ENCODE measurements at regions not wholly inside any gene's neighbourhood (a gene's known extent, or its start where the extent isn't known, plus 50 kb on each side); places are given as distances from the start of the nearest gene placed in this dataset.
A peak's percentile ranks its signal among the peaks of the same experiment; 100 is the strongest.

DNA sequence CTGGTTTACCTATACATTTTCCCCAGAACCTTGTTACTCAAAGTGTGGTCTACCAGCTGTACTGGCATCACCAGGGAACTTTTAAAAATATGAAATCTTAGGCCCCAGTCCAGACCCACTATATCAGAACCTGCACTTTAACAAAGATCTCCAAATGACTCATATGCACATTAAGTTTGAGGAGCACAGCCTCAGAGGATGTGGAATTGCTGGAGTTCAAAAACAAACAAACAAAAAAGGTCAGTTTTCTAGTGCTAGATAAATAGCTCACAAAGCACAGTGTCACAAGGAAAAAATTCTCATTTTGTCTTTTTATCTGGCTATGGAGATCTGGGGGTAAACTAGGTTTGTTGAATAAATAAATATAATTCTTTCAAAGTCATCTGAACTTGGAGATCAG lies 68.9 kb upstream of the ANKRD55 start (continued):
- no peak for TF ChIP-seq SYNCRIP (IDR thresholded peaks at IDR 0.05; ENCODE audit: insufficient read depth, low read depth, low read length)

DNA sequence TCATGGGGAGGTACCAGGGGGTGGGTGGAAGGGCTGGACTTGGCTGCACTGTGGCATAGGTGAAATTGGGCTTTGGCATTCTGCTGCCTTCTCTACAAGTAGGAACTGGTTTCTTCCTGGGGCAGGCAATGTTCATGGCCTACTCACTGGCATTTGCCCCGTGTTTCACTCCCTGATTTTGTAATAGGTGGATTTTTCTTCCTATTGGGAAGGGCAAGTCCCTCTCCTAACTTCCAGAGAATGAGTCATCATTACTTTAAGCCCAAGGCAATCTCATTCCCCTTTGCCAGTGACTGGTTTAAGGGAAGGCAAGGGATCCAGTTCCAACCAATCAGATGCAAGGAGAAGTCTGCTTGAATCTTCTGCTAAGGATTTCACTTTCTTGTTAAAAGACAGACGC lies 67.9 kb upstream of the ANKRD55 start:
- TF ChIP-seq THAP11 (CRISPR knock-in tag; IDR thresholded peaks at IDR 0.05) (no peak), FOSL2 (CRISPR knock-in tag; IDR thresholded peaks at IDR 0.05) (peak; percentile 35; the same call in 1 of the 2 replicates)
- in situ Hi-C loops (cut with HindIII; ENCODE audit: extremely low pct_ligation_motif_present, low pct_unique_long_range_greater_than_20kb) = no loop called here
- Histone ChIP-seq H3K4me1 (ENCODE audit: insufficient read depth, low read length) (peaks cover 12% of the 10 kb centered on the region), H3K9me3 (ENCODE audit: low read length) (peaks cover 1% of the 10 kb centered on the region; the same call in 1 of the 2 replicates), H3K4me2 (ENCODE audit: low read depth, low read length) (no peak overlapping the region), H3K4me3 (replicated peaks in 1 of 3; ENCODE audit: insufficient read depth in 1 of 3, low read depth in 2 of 3, low read length in 3 of 3) (no peak overlapping the region), H4K20me1 (ENCODE audit: insufficient read depth, low read length) (no peaks in the 10 kb centered on the region), H3K36me3 (replicated peaks in 1 of 2; ENCODE audit: control insufficient read depth in 1 of 2, insufficient read depth in 2 of 2, low read length in 2 of 2) (no peaks in the 10 kb centered on the region), H3K27me3 (ENCODE audit: control insufficient read depth in 1 of 2, insufficient read depth in 2 of 2, low read length in 2 of 2) (no peaks in the 10 kb centered on the region), H3K9ac (ENCODE audit: insufficient read depth, low read depth, low read length) (no peak overlapping the region), H3K79me2 (ENCODE audit: insufficient read depth, low read length) (no peaks in the 10 kb centered on the region), H2AFZ (ENCODE audit: low read length) (no peak overlapping the region), H3K27ac (ENCODE audit: extremely low read length, insufficient read depth, low read length) (no peak overlapping the region)
- DNase-seq (ENCODE audit: low spot score) (no peak), ATAC-seq (no peak), FAIRE-seq (no peak)
- POLR2A ChIA-PET = no interaction called here
- 91% methylated on average over 2 of the region's 2 CpGs for WGBS (ENCODE audit: low lambda C conversion rate)
- no TSS peak for BruUV-seq (replicated peaks)
- intact Hi-C loops (cut with micrococcal nuclease; ENCODE audit: unreplicated experiment) = no loop called here
- CTCF ChIA-PET (ENCODE audit: low intra/inter-chr PET ratio, low total read pairs) = no interaction called here

- 88% methylated on average over 5 of the region's 5 CpGs for WGBS (ENCODE audit: low lambda C conversion rate)
- no peaks in the 10 kb centered on the region for H3K36me3 ChIP-seq (replicated peaks in 1 of 2; ENCODE audit: control insufficient read depth in 1 of 2, insufficient read depth in 2 of 2, low read length in 2 of 2)
- ChIA-PET POLR2A (no interaction called here), CTCF (ENCODE audit: low intra/inter-chr PET ratio, low total read pairs) (no interaction called here)
- H3K4me3 ChIP-seq (replicated peaks in 1 of 3; ENCODE audit: insufficient read depth in 1 of 3, low read depth in 2 of 3, low read length in 3 of 3) = no peak overlapping the region
- intact Hi-C loops (cut with micrococcal nuclease; ENCODE audit: unreplicated experiment) = no loop called here
- H2AFZ ChIP-seq (ENCODE audit: low read length) = no peak overlapping the region
- no TSS peak for BruUV-seq (replicated peaks)
- TF ChIP-seq, protein P1, sequence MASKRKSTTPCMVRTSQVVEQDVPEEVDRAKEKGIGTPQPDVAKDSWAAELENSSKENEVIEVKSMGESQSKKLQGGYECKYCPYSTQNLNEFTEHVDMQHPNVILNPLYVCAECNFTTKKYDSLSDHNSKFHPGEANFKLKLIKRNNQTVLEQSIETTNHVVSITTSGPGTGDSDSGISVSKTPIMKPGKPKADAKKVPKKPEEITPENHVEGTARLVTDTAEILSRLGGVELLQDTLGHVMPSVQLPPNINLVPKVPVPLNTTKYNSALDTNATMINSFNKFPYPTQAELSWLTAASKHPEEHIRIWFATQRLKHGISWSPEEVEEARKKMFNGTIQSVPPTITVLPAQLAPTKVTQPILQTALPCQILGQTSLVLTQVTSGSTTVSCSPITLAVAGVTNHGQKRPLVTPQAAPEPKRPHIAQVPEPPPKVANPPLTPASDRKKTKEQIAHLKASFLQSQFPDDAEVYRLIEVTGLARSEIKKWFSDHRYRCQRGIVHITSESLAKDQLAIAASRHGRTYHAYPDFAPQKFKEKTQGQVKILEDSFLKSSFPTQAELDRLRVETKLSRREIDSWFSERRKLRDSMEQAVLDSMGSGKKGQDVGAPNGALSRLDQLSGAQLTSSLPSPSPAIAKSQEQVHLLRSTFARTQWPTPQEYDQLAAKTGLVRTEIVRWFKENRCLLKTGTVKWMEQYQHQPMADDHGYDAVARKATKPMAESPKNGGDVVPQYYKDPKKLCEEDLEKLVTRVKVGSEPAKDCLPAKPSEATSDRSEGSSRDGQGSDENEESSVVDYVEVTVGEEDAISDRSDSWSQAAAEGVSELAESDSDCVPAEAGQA (IDR thresholded peaks at IDR 0.05; ENCODE audit: low read depth) = no peak
- TF ChIP-seq, protein P1 (CRISPR knock-in tag; IDR thresholded peaks at IDR 0.05; ENCODE audit: borderline replicate concordance) = no peak
- no peak for TF ChIP-seq ZNF282 (IDR thresholded peaks at IDR 0.05; ENCODE audit: partially characterized antibody)
- no peak overlapping the region for H3K9ac ChIP-seq (ENCODE audit: insufficient read depth, low read depth, low read length)
- peaks cover 12% of the 10 kb centered on the region for H3K4me1 ChIP-seq (ENCODE audit: insufficient read depth, low read length)
- H3K9me3 ChIP-seq (ENCODE audit: low read length) = no peaks in the 10 kb centered on the region
- FAIRE-seq (no peak), DNase-seq (ENCODE audit: low spot score) (no peak), ATAC-seq (no peak)
- H3K27me3 ChIP-seq (ENCODE audit: control insufficient read depth in 1 of 2, insufficient read depth in 2 of 2, low read length in 2 of 2) = no peaks in the 10 kb centered on the region
- H3K27ac ChIP-seq (ENCODE audit: extremely low read length, insufficient read depth, low read length) = no peak overlapping the region
- no peak overlapping the region for H3K4me2 ChIP-seq (ENCODE audit: low read depth, low read length)
- H4K20me1 ChIP-seq (ENCODE audit: insufficient read depth, low read length) = no peaks in the 10 kb centered on the region
- no peaks in the 10 kb centered on the region for H3K79me2 ChIP-seq (ENCODE audit: insufficient read depth, low read length)
- in situ Hi-C loops (cut with HindIII; ENCODE audit: extremely low pct_ligation_motif_present, low pct_unique_long_range_greater_than_20kb) = no loop called here
Measured at GRCh38 chr5:56299212-56299611, 66.1 kb upstream of the ANKRD55 start.

Data from HepG2 (cell line).